PC-9 (cell line): ENCODE measurements at regions not wholly inside any gene's neighbourhood (a gene's known extent, or its start where the extent isn't known, plus 50 kb on each side); places are given as distances from the start of the nearest gene placed in this dataset.

Source experiments
- BruUV-seq: library from RNA; stranded (reverse); fragments of 400-500 nt; replicated peaks from 2 replicates; lab custom pipeline; 2021; lab: Mats Ljungman, UMichigan
- CTCF ChIA-PET: fragments of 300-600 bp; sonication (Branson Sonifier 250); formaldehyde crosslinking; loops from one replicate; lab custom pipeline; 2022; ENCODE audit warnings: antibody characterized with exemption; lab: Charles Lee
- POLR2A ChIA-PET: fragments of 300-600 bp; sonication (Branson Sonifier 250); formaldehyde crosslinking; loops from one replicate; lab custom pipeline; 2022; ENCODE audit warnings: antibody characterized with exemption; ENCODE audit not compliant: unreplicated experiment; lab: Charles Lee
- DNase-seq, 2 experiments: peaks; one replicate each; pipeline versions ENCODE4 v3.0.0 to v3.0.0-alpha.2; 2015 to 2022; ENCODE audit warnings: mixed read lengths in 1 of 2
- H2AFZ ChIP-seq: fragments of 200-600 bp; sonication (generic); 2 replicates; pipeline ENCODE4 v1.8.1; 2017; ENCODE audit warnings: antibody characterized with exemption
- H3F3A ChIP-seq: fragments of 200-600 bp; sonication (generic); 2 replicates; pipeline ENCODE4 v1.8.1; 2017; ENCODE audit warnings: antibody characterized with exemption, mild to moderate bottlenecking, low read depth; ENCODE audit not compliant: insufficient read depth
- H3K27ac ChIP-seq: fragments of 200-600 bp; sonication (generic); 2 replicates; pipeline ENCODE4 v1.6.1; 2016; ENCODE audit warnings: mixed run types
- H3K27me3 ChIP-seq: fragments of 200-600 bp; sonication (generic); 2 replicates; pipeline ENCODE4 v1.6.1; 2016; ENCODE audit warnings: low read depth, mixed run types; ENCODE audit not compliant: insufficient read depth
- H3K36me3 ChIP-seq: fragments of 200-600 bp; sonication (generic); 2 replicates; pipeline ENCODE4 v1.6.1; 2016; ENCODE audit warnings: low read depth, mixed run types
- H3K4me1 ChIP-seq: fragments of 200-600 bp; sonication (generic); replicated peaks from 2 replicates; pipeline ENCODE4 v1.6.1; 2016; ENCODE audit warnings: mixed run types; ENCODE audit not compliant: insufficient read depth
- H3K4me2 ChIP-seq: fragments of 200-600 bp; sonication (generic); 2 replicates; pipeline ENCODE4 v1.6.1; 2017; ENCODE audit warnings: mixed run types
- H3K4me3 ChIP-seq: fragments of 200-600 bp; sonication (generic); 2 replicates; pipeline ENCODE4 v1.6.1; 2016; ENCODE audit warnings: mixed run types
- H3K79me2 ChIP-seq: fragments of 200-600 bp; sonication (generic); 2 replicates; pipeline ENCODE4 v1.6.1; 2017; ENCODE audit warnings: low read depth, mixed run types
- H3K9me2 ChIP-seq: fragments of 200-600 bp; sonication (generic); 2 replicates; pipeline ENCODE4 v1.8.1; 2017; ENCODE audit warnings: mild to moderate bottlenecking; ENCODE audit not compliant: insufficient read depth
- H3K9me3 ChIP-seq: fragments of 200-600 bp; sonication (generic); 2 replicates; pipeline ENCODE4 v1.8.1; 2016; ENCODE audit warnings: low read depth; ENCODE audit not compliant: insufficient read depth
- H4K20me1 ChIP-seq: fragments of 200-600 bp; sonication (generic); 2 replicates; pipeline ENCODE4 v1.8.1; 2017; ENCODE audit not compliant: insufficient read depth
- EZH2 ChIP-seq: fragments of 200-600 bp; sonication (generic); IDR thresholded peaks from 2 replicates; pipeline ENCODE4 v1.8.0; 2017; ENCODE audit warnings: antibody characterized with exemption, low read depth
- intact Hi-C: fragments of 100-400 bp; cut with micrococcal nuclease; formaldehyde crosslinking; loops from one replicate; pipeline ENCODE4 v1.10.0; 2022; ENCODE audit not compliant: unreplicated experiment
- TF ChIP-seq, protein P1 (sequence below): fragments of 200-600 bp; sonication (generic); conservative IDR thresholded peaks from 2 replicates; pipeline ENCODE4 v1.6.1; 2017; ENCODE audit warnings: mixed run types, antibody characterized with exemption, mild to moderate bottlenecking, moderate library complexity

DNA sequence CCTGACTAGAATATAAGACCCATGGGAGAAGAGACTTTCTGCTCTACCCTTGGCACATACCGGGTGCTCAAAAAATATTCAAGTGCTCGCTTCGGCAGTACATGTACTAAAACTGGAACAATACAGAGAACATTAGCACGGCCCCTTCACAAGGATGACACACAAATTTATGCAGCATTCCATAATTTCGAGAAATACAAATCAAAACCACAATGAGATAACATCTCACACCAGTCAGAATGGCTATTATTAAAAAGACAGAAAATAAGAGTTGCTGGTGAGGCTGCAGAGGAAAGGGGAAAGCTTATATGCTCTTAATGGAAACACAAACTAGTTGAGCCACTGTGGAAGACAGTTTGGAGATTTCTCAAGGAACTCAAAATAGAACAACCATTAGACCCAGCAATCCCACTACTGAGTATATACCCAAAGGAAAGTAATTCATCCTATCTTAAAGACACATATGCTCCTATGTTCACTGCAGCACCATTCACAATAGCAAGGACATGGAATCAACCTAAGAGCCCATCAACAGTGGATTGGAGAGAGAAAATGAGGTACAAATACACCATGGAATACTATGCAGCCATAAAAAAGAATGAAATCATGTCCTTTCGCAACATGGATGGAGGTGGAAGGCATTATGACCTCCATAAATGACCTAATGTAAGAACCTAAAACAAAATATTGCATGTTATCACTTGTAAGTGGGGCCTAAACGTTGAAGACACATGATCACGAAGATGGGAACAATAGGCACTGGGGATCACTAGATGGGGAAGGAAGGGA lies 71.6 kb upstream of the CYP1B1 start:
- peaks cover 59% of the 10 kb centered on the region for H3K4me1 ChIP-seq
- no peaks in the 10 kb centered on the region for H3K9me3 ChIP-seq
- no peaks in the 10 kb centered on the region for H3K9me2 ChIP-seq
- no peaks in the 10 kb centered on the region for H4K20me1 ChIP-seq
- intact Hi-C loops, result loop anchor here (1.0 kb wide), 6 partner anchors 32 to 127 kb away; partner anchors contain the start of gene CYP1B1
- H3K27me3 ChIP-seq, result no peaks in the 10 kb centered on the region
- POLR2A ChIA-PET, result interaction anchor here (0.6 to 1.2 kb wide), 4 partner anchors 31 to 283 kb away, joined by 3 to 4 read pairs (median 4); partner anchors contain the start of gene CYP1B1
- TF ChIP-seq, protein P1, sequence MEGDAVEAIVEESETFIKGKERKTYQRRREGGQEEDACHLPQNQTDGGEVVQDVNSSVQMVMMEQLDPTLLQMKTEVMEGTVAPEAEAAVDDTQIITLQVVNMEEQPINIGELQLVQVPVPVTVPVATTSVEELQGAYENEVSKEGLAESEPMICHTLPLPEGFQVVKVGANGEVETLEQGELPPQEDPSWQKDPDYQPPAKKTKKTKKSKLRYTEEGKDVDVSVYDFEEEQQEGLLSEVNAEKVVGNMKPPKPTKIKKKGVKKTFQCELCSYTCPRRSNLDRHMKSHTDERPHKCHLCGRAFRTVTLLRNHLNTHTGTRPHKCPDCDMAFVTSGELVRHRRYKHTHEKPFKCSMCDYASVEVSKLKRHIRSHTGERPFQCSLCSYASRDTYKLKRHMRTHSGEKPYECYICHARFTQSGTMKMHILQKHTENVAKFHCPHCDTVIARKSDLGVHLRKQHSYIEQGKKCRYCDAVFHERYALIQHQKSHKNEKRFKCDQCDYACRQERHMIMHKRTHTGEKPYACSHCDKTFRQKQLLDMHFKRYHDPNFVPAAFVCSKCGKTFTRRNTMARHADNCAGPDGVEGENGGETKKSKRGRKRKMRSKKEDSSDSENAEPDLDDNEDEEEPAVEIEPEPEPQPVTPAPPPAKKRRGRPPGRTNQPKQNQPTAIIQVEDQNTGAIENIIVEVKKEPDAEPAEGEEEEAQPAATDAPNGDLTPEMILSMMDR, result no peak
- no peak for TF ChIP-seq EZH2
- H3K79me2 ChIP-seq, result no peaks in the 10 kb centered on the region
- no peaks in the 10 kb centered on the region for H3K36me3 ChIP-seq
- H3K27ac ChIP-seq, result peak overlapping the region; percentile 96
- CTCF ChIA-PET, result interaction anchor here (0.6 to 0.8 kb wide), 2 partner anchors 32 to 71 kb away, joined by 5 read pairs; no protein-coding TSS in a partner anchor
- peak overlapping the region; percentile 1; the same call in 1 of the 2 replicates for H2AFZ ChIP-seq
- peaks cover 41% of the 10 kb centered on the region for H3F3A ChIP-seq
- no peak for DNase-seq
- TSS peak; percentile 81 for BruUV-seq
- H3K4me2 ChIP-seq, result peak overlapping the region; percentile 75
- peak overlapping the region; percentile 29 for H3K4me3 ChIP-seq

DNA sequence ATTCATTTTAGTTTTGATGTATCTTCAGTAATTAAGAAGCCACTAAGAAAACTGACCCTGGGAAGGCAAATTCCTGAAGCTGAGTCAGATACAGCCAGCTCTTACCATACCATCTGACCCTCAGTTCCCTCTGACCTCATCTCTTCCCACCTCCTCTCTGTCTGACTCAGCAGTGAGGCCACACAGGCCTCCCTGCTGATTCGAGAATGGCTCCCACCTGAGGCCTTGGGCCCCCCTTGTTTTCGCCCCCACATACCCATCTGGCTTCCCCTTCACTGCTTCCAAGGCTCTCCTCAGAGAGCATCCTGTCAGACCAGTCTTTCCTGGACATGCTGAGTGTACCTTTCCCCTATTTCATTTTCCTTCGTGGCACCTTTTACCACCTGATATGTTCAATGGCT lies 71.0 kb upstream of the CYP1B1 start:
- Histone ChIP-seq H3K27ac (peak overlapping the region; percentile 96), H2AFZ (peak overlapping the region; percentile 40), H3K79me2 (no peaks in the 10 kb centered on the region), H3K4me2 (peak overlapping the region; percentile 75), H3K27me3 (no peaks in the 10 kb centered on the region), H3K4me1 (peaks cover 59% of the 10 kb centered on the region), H3K9me2 (no peaks in the 10 kb centered on the region), H3F3A (peaks cover 41% of the 10 kb centered on the region), H4K20me1 (no peaks in the 10 kb centered on the region), H3K4me3 (peak overlapping the region; percentile 43; the same call in 1 of the 2 replicates), H3K36me3 (0 out of 2 replicates have a peak, but pooled peaks cover 4% of the 10 kb centered on the region), H3K9me3 (no peaks in the 10 kb centered on the region)
- intact Hi-C loops, result loop anchor here (1.0 kb wide), 6 partner anchors 32 to 127 kb away; partner anchors contain the start of gene CYP1B1
- TF ChIP-seq EZH2, result no peak
- TF ChIP-seq, protein P1, result no peak
- DNase-seq, result peak; percentile 87 to 99
- CTCF ChIA-PET, result interaction anchor here (0.5 to 0.8 kb wide), 3 partner anchors 70 to 322 kb away, joined by 3 to 11 read pairs (median 4); no protein-coding TSS in a partner anchor
- POLR2A ChIA-PET, result interaction anchor here (0.6 to 1.2 kb wide), 3 partner anchors 31 to 990 kb away, joined by 4 to 16 read pairs (median 4); partner anchors contain the start of genes CYP1B1 and EIF2AK2
- BruUV-seq, result no TSS peak

DNA sequence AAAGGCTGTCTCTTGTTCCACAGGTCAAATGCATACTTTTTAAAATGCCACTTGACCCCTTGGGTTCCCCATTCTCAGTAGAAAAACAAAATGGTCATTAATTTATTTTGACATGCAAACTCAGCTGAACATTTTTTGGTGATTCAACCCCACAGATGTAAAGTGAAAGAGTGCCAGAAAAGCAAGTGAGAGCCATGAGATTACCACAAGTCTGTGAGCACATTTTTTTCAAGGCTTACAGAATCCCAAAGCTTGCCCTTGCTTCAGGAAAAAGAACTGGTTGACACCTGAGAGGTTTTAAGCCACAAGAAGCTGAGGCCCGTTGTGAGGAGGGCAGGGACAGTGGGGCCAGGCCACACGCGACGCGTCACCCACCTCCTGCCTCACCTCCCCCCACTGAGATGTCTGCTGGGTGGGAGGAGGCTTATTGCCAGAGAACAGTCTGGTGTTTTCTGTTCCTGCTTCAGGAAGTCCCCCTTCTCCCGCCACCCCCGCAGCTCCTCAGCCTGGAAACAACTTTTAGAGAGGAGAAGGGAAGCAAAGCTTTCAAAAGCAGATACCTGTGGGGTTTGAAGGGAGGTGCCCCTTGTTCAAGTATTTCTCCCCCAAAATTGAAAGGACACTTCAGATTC lies 70.4 kb upstream of the CYP1B1 start:
- TF ChIP-seq, protein P1, result no peak
- no peak for TF ChIP-seq EZH2
- TSS peak; percentile 79 for BruUV-seq
- Histone ChIP-seq H2AFZ (peak overlapping the region; percentile 40), H3K27ac (peak overlapping the region; percentile 96), H3K79me2 (no peaks in the 10 kb centered on the region), H3K27me3 (no peaks in the 10 kb centered on the region), H3K4me1 (peaks cover 59% of the 10 kb centered on the region), H4K20me1 (no peaks in the 10 kb centered on the region), H3K4me3 (peak overlapping the region; percentile 43; the same call in 1 of the 2 replicates), H3F3A (peaks cover 41% of the 10 kb centered on the region), H3K9me3 (no peaks in the 10 kb centered on the region), H3K36me3 (0 out of 2 replicates have a peak, but pooled peaks cover 4% of the 10 kb centered on the region), H3K9me2 (no peaks in the 10 kb centered on the region), H3K4me2 (peak overlapping the region; percentile 75)
- DNase-seq, result peak; percentile 71 to 91
- ChIA-PET CTCF (interaction anchor here (0.5 to 0.8 kb wide), 5 partner anchors 70 to 577 kb away, joined by 3 to 11 read pairs (median 4); no protein-coding TSS in a partner anchor), POLR2A (interaction anchor here (0.6 to 1.2 kb wide), 6 partner anchors 24 to 990 kb away, joined by 3 to 16 read pairs (median 4); partner anchors contain the start of genes CYP1B1 and EIF2AK2)
- intact Hi-C loops, result no loop called here
